Liver (tissue), 8 donors: ENCODE measurements at regions not wholly inside any gene's neighbourhood (a gene's known extent, or its start where the extent isn't known, plus 50 kb on each side); places are given as distances from the start of the nearest gene placed in this dataset.

ENCODE experiments used
- DNase-seq: peaks from one replicate; pipeline ENCODE4 v3.0.0-alpha.2; 2017; ENCODE audit warnings: low spot score
- H3K27ac ChIP-seq, 2 donors: one replicate each; pipeline ENCODE4 v1.7.0; 2013; ENCODE audit warnings: inconsistent platforms in 2 of 2, low read length in 2 of 2, control low read depth in 1 of 2, low read depth in 1 of 2, mild to moderate bottlenecking in 1 of 2
- H3K27me3 ChIP-seq, 4 donors: one replicate each; pipeline versions ENCODE4 v1.6.1 to v1.7.0; 2013; ENCODE audit warnings: low read length in 3 of 4, inconsistent platforms in 1 of 4, mild to moderate bottlenecking in 1 of 4, moderate library complexity in 1 of 4; ENCODE audit not compliant: control insufficient read depth in 4 of 4, insufficient read depth in 4 of 4
- H3K36me3 ChIP-seq, 4 donors: one replicate each; pipeline versions ENCODE4 v1.6.1 to v1.7.0; 2013; ENCODE audit warnings: low read length in 3 of 4, mild to moderate bottlenecking in 3 of 4, low read depth in 1 of 4, moderate library complexity in 1 of 4; ENCODE audit not compliant: control insufficient read depth in 4 of 4, insufficient read depth in 3 of 4
- H3K4me1 ChIP-seq, 4 donors: one replicate each; pipeline versions ENCODE4 v1.6.1 to v1.7.0; 2013; ENCODE audit warnings: low read length in 3 of 4, mild to moderate bottlenecking in 3 of 4, moderate library complexity in 1 of 4; ENCODE audit not compliant: control insufficient read depth in 4 of 4, insufficient read depth in 4 of 4
- H3K4me3 ChIP-seq, 3 donors: one replicate each; pipeline versions ENCODE4 v1.6.1 to v1.7.0; 2013; ENCODE audit warnings: low read length in 3 of 3, control low read depth in 1 of 3, low read depth in 1 of 3, mild to moderate bottlenecking in 1 of 3
- H3K9ac ChIP-seq, 2 donors: one replicate each; pipeline ENCODE4 v1.7.0; 2013; ENCODE audit warnings: low read length in 2 of 2, mild to moderate bottlenecking in 2 of 2, moderate library complexity in 2 of 2, control low read depth in 1 of 2, low read depth in 1 of 2
- H3K9me3 ChIP-seq, 4 donors: one replicate each; pipeline versions ENCODE4 v1.6.1 to v1.7.0; 2013; ENCODE audit warnings: low read length in 3 of 4; ENCODE audit not compliant: control insufficient read depth in 4 of 4
- ATF3 ChIP-seq: IDR thresholded peaks from 2 replicates; pipeline ENCODE4 v1.6.1; 2016; ENCODE audit warnings: antibody characterized with exemption
- CTCF ChIP-seq: fragments of 150-350 bp; IDR thresholded peaks from 2 replicates; pipeline ENCODE4 v1.5.1; 2017; ENCODE audit warnings: improper control_type of control experiment, low read depth, low read length; ENCODE audit not compliant: missing input control
- EGR1 ChIP-seq, 2 donors: IDR thresholded peaks; 2 replicates each; pipeline ENCODE4 v1.6.1; 2016 to 2018; ENCODE audit warnings: antibody characterized with exemption in 2 of 2, low read depth in 2 of 2
- FOXA1 ChIP-seq: IDR thresholded peaks from 2 replicates; pipeline ENCODE4 v1.6.1; 2016; ENCODE audit warnings: antibody characterized with exemption
- FOXA2 ChIP-seq: IDR thresholded peaks from 2 replicates; pipeline ENCODE4 v1.6.1; 2016; ENCODE audit warnings: antibody characterized with exemption
- GABPA ChIP-seq, 2 donors: IDR thresholded peaks in 1 of 2; conservative IDR thresholded peaks in 1 of 2; 2 replicates each; pipeline ENCODE4 v1.6.1; 2016; ENCODE audit warnings: antibody characterized with exemption in 2 of 2, mild to moderate bottlenecking in 1 of 2, moderate library complexity in 1 of 2
- HNF4A ChIP-seq, 2 donors: conservative IDR thresholded peaks; 2 replicates each; pipeline ENCODE4 v1.6.1; 2016; ENCODE audit warnings: antibody characterized with exemption in 2 of 2, mild to moderate bottlenecking in 2 of 2
- HNF4G ChIP-seq: IDR thresholded peaks from 2 replicates; pipeline ENCODE4 v1.6.1; 2016; ENCODE audit warnings: antibody characterized with exemption
- JUND ChIP-seq, 2 donors: IDR thresholded peaks; 2 replicates each; pipeline ENCODE4 v1.6.1; 2016; ENCODE audit warnings: antibody characterized with exemption in 2 of 2
- MAX ChIP-seq: IDR thresholded peaks from 2 replicates; pipeline ENCODE4 v1.6.1; 2016; ENCODE audit warnings: antibody characterized with exemption
- RAD21 ChIP-seq, 2 donors: IDR thresholded peaks; 2 replicates each; pipeline ENCODE4 v1.6.1; 2016; ENCODE audit warnings: antibody characterized with exemption in 2 of 2, mild to moderate bottlenecking in 2 of 2
- REST ChIP-seq: IDR thresholded peaks from 2 replicates; pipeline ENCODE4 v1.6.1; 2016; ENCODE audit warnings: antibody characterized with exemption, mild to moderate bottlenecking
- RXRA ChIP-seq, 2 donors: IDR thresholded peaks; 2 replicates each; pipeline ENCODE4 v1.6.1; 2017 to 2018; ENCODE audit warnings: antibody characterized with exemption in 2 of 2, mild to moderate bottlenecking in 1 of 2
- SP1 ChIP-seq: IDR thresholded peaks from 2 replicates; pipeline ENCODE4 v1.6.1; 2018; ENCODE audit warnings: antibody characterized with exemption, mild to moderate bottlenecking
- TAF1 ChIP-seq: conservative IDR thresholded peaks from 2 replicates; pipeline ENCODE4 v1.6.1; 2016; ENCODE audit warnings: antibody characterized with exemption, mild to moderate bottlenecking
- ZBTB33 ChIP-seq: IDR thresholded peaks from 2 replicates; pipeline ENCODE4 v1.6.1; 2016; ENCODE audit warnings: antibody characterized with exemption
- WGBS: extraction: QIAGEN DNeasy Blood & Tissue Kit; methylation state at CpG from one replicate; pipeline ENCODE4 v1.1.7; 2013; 5-methylcytosine and 5-hydroxymethylcytosine counted together
- donor health status: healthy.
- donor health status: healthy.
- donor health status: healthy.
- donor health status: healthy.
- donor health status: healthy.

GRCh38 chr7:66517212-66517909 is 111.3 kb upstream of the KCTD7 start:
- Histone ChIP-seq H3K4me1 (peaks cover 1 to 18% (median 11%) of the 10 kb centered on the region in 4 donors), H3K9ac (no peak overlapping the region), H3K4me3 (no peak overlapping the region), H3K27ac (no peak overlapping the region), H3K9me3 (no peaks in the 10 kb centered on the region), H3K36me3 (no peaks in the 10 kb centered on the region), H3K27me3 (no peaks in the 10 kb centered on the region)
- WGBS: 85% methylated on average over 7 of the region's 7 CpGs
- TF ChIP-seq MAX (no peak), HNF4A (conservative IDR thresholded peaks at IDR 0.05) (no peak), EGR1 (IDR thresholded peaks at IDR 0.05; ENCODE audit: low read depth in 2 of 2) (no peak), ZBTB33 (no peak), HNF4G (no peak), RXRA (IDR thresholded peaks at IDR 0.05) (no peak), SP1 (no peak), RAD21 (IDR thresholded peaks at IDR 0.05) (no peak), ATF3 (no peak), GABPA (IDR thresholded peaks at IDR 0.05 in 1 of 2, conservative IDR thresholded peaks at IDR 0.05 in 1 of 2) (no peak), FOXA2 (no peak), REST (no peak), CTCF (no peak), FOXA1 (no peak), TAF1 (no peak), JUND (IDR thresholded peaks at IDR 0.05) (no peak)
- no peak for DNase-seq
